ENCODE measurements at regions not wholly inside any gene's neighbourhood (a gene's known extent, or its start where the extent isn't known, plus 50 kb on each side); places are given as distances from the start of the nearest gene placed in this dataset.

DNA sequence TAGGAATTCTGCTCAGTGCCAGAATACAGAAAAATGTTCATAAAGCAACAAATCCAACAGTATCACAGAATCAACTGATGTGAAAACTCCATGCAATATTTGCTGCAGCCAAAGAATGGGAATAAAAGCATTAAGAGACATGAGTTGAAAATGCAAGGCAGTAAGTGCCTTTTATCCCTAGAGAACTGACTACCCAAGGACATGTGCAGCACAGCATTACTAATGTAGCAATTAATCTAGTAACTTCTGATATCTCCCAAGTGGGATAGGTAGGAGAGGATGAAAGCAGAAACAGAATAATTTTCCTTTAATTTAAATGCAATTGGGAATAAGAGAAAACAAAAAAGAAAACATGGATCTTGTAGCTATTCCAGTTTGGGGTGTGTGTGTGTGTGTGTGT is 497.5 kb upstream of the CBLB start:
- no peaks in the 10 kb centered on the region for H3K36me3 ChIP-seq (ENCODE audit: insufficient read depth in 1 of 2, low read depth in 1 of 2)
- ATAC-seq (no peak), DNase-seq (no peak)
- TF ChIP-seq, protein P1, sequence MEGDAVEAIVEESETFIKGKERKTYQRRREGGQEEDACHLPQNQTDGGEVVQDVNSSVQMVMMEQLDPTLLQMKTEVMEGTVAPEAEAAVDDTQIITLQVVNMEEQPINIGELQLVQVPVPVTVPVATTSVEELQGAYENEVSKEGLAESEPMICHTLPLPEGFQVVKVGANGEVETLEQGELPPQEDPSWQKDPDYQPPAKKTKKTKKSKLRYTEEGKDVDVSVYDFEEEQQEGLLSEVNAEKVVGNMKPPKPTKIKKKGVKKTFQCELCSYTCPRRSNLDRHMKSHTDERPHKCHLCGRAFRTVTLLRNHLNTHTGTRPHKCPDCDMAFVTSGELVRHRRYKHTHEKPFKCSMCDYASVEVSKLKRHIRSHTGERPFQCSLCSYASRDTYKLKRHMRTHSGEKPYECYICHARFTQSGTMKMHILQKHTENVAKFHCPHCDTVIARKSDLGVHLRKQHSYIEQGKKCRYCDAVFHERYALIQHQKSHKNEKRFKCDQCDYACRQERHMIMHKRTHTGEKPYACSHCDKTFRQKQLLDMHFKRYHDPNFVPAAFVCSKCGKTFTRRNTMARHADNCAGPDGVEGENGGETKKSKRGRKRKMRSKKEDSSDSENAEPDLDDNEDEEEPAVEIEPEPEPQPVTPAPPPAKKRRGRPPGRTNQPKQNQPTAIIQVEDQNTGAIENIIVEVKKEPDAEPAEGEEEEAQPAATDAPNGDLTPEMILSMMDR (IDR thresholded peaks at IDR 0.05) = no peak
- H3K27ac ChIP-seq = no peak overlapping the region
- no peak overlapping the region for H3K4me3 ChIP-seq
- no peaks in the 10 kb centered on the region for H3K4me1 ChIP-seq
- intact Hi-C loops (cut with DNase I) = no loop called here
- no peaks in the 10 kb centered on the region for H3K27me3 ChIP-seq (ENCODE audit: insufficient read depth in 3 of 3, low read length in 2 of 3)
- peaks cover 4% of the 10 kb centered on the region for H3K9me3 ChIP-seq

GRCh38 chr3:106367496-106367895 is 498.7 kb upstream of the CBLB start:
- 81 to 82% (median 82%) methylated on average over 2 of the region's 2 CpGs for WGBS, 3 donors
- no peaks in the 10 kb centered on the region for H3K4me1 ChIP-seq
- no peak overlapping the region for H3K27ac ChIP-seq
- ATAC-seq (no peak), DNase-seq (no peak)
- H3K4me3 ChIP-seq = no peak overlapping the region
- intact Hi-C loops (cut with DNase I) = no loop called here
- TF ChIP-seq, protein P1 (IDR thresholded peaks at IDR 0.05) = no peak
- no peaks in the 10 kb centered on the region for H3K36me3 ChIP-seq (ENCODE audit: insufficient read depth in 1 of 2, low read depth in 1 of 2)
- peaks cover 4% of the 10 kb centered on the region for H3K9me3 ChIP-seq
- H3K27me3 ChIP-seq (ENCODE audit: insufficient read depth in 3 of 3, low read length in 2 of 3) = no peaks in the 10 kb centered on the region

DNA sequence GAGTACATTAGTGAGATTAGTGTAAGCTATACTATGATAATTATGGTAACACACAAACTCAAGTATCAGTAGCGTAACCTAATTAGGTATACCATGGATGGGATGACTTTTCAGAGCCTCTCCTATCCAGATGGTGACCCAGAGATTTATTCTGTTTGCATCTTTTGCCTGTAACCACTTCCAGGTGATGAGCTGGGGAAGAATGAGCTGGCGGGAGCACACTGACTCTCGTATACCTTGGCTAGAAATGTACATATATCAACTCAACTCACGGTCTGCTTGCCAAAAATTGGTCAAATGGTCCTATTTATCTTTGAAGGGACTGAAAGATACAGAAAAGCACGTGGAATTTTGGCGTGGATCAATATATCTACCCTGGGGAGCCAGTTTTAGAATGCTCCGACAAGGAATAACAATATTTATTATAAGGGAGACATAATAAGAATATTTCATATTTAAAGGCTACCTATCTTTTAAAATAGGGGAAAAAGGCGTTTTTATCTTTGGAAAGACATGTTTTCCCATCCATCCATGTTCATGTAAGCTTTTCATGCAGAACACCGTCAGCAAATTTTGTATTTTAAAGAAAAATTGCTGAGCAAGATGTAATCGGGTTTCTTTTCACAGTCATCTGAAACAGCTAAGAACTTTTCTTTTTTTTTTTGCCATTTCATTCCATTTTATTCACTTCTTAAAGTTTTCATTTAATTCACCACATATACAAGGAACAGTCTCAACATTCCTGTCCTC is 502.6 kb upstream of the CBLB start:
- no peak overlapping the region for H3K27ac ChIP-seq
- no peaks in the 10 kb centered on the region for H3K27me3 ChIP-seq (ENCODE audit: insufficient read depth in 3 of 3, low read length in 2 of 3)
- ATAC-seq = no peak
- H3K4me3 ChIP-seq = no peak overlapping the region
- no peaks in the 10 kb centered on the region for H3K4me1 ChIP-seq
- no peak for DNase-seq
- H3K9me3 ChIP-seq = no peaks in the 10 kb centered on the region
- intact Hi-C loops (cut with DNase I) = no loop called here
- no peaks in the 10 kb centered on the region for H3K36me3 ChIP-seq (ENCODE audit: insufficient read depth in 1 of 2, low read depth in 1 of 2)
- TF ChIP-seq, protein P1 (IDR thresholded peaks at IDR 0.05) = no peak
- WGBS, 3 donors = 79 to 90% (median 85%) methylated on average over 10 of the region's 10 CpGs

- TF ChIP-seq, protein P1 (IDR thresholded peaks at IDR 0.05) = no peak
- Histone ChIP-seq H3K4me3 (no peak overlapping the region), H3K36me3 (ENCODE audit: insufficient read depth in 1 of 2, low read depth in 1 of 2) (no peaks in the 10 kb centered on the region), H3K27ac (no peak overlapping the region), H3K4me1 (no peaks in the 10 kb centered on the region), H3K9me3 (no peaks in the 10 kb centered on the region), H3K27me3 (ENCODE audit: insufficient read depth in 3 of 3, low read length in 2 of 3) (no peaks in the 10 kb centered on the region)
- 76 to 83% (median 82%) methylated on average over 1 of the region's 1 CpG for WGBS, 3 donors
- no peak for ATAC-seq
- no peak for DNase-seq
- intact Hi-C loops (cut with DNase I) = no loop called here
These were observed 503.4 kb upstream of the CBLB start for GRCh38 chr3:106371971-106372805.
